GM12878 (cell line): ENCODE measurements at regions not wholly inside any gene's neighbourhood (a gene's known extent, or its start where the extent isn't known, plus 50 kb on each side); places are given as distances from the start of the nearest gene placed in this dataset.

ENCODE experiments used
- E2F4 ChIP-seq: IDR thresholded peaks from 2 replicates; pipeline ENCODE4 v1.6.1; 2012; ENCODE audit warnings: low read depth, low read length, improper control_type of control experiment
- SIN3A ChIP-seq: IDR thresholded peaks from 2 replicates; pipeline ENCODE4 v1.6.1; 2012; ENCODE audit warnings: low read depth, low read length, improper control_type of control experiment
- SPI1 ChIP-seq: IDR thresholded peaks from 2 replicates; pipeline ENCODE4 v1.6.1; 2011; ENCODE audit warnings: low read depth, mild to moderate bottlenecking, low read length, moderate library complexity, borderline replicate concordance; ENCODE audit not compliant: insufficient read depth

GRCh38 chr4:114365591-114365990 is 233.0 kb upstream of the UGT8 start:
- no peak for TF ChIP-seq SPI1
- TF ChIP-seq SIN3A, result no peak
- no peak for TF ChIP-seq E2F4
